ENCODE measurements at regions not wholly inside any gene's neighbourhood (a gene's known extent, or its start where the extent isn't known, plus 50 kb on each side); places are given as distances from the start of the nearest gene placed in this dataset.

GRCh38 chr5:104599726-104600125 lies 1037.1 kb upstream of the NUDT12 start:
- TF ChIP-seq, protein P1, sequence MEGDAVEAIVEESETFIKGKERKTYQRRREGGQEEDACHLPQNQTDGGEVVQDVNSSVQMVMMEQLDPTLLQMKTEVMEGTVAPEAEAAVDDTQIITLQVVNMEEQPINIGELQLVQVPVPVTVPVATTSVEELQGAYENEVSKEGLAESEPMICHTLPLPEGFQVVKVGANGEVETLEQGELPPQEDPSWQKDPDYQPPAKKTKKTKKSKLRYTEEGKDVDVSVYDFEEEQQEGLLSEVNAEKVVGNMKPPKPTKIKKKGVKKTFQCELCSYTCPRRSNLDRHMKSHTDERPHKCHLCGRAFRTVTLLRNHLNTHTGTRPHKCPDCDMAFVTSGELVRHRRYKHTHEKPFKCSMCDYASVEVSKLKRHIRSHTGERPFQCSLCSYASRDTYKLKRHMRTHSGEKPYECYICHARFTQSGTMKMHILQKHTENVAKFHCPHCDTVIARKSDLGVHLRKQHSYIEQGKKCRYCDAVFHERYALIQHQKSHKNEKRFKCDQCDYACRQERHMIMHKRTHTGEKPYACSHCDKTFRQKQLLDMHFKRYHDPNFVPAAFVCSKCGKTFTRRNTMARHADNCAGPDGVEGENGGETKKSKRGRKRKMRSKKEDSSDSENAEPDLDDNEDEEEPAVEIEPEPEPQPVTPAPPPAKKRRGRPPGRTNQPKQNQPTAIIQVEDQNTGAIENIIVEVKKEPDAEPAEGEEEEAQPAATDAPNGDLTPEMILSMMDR (conservative IDR thresholded peaks at IDR 0.05; ENCODE audit: low read length) = no peak
- no peak for TF ChIP-seq EZH2phosphoT487 (IDR thresholded peaks at IDR 0.05; ENCODE audit: borderline replicate concordance, low read depth, low read length)
